ENCODE measurements at regions not wholly inside any gene's neighbourhood (a gene's known extent, or its start where the extent isn't known, plus 50 kb on each side); places are given as distances from the start of the nearest gene placed in this dataset.

- H3K79me2 ChIP-seq (ENCODE audit: control insufficient read depth, insufficient read depth, low read length) = no peaks in the 10 kb centered on the region
- H3K9me3 ChIP-seq (ENCODE audit: control insufficient read depth, low read depth, low read length) = no peaks in the 10 kb centered on the region
- H3K4me2 ChIP-seq (ENCODE audit: control insufficient read depth, extremely low read depth, insufficient read depth, low read depth, low read length) = no peak overlapping the region
- dilution Hi-C loops (cut with MboI; ENCODE audit: extremely low pct_ligation_motif_present, low sequenced_read_pairs) = no loop called here
- H3K36me3 ChIP-seq (ENCODE audit: control insufficient read depth in 2 of 2, extremely low read depth in 1 of 2, insufficient read depth in 2 of 2, low read length in 2 of 2) = no peaks in the 10 kb centered on the region
- H3K9me1 ChIP-seq (ENCODE audit: control insufficient read depth, extremely low read depth, insufficient read depth, low read length) = no peaks in the 10 kb centered on the region
- H3K4me1 ChIP-seq (ENCODE audit: control insufficient read depth, extremely low read depth, insufficient read depth, low read length) = no peaks in the 10 kb centered on the region
- H3K4me3 ChIP-seq (ENCODE audit: control insufficient read depth in 2 of 3, extremely low read depth in 1 of 3, insufficient read depth in 2 of 3, low read depth in 1 of 3, low read length in 3 of 3) = no peak overlapping the region
- DNase-seq (ENCODE audit: low read depth, low spot score) (no peak), FAIRE-seq (no peak)
- H4K20me1 ChIP-seq (ENCODE audit: control insufficient read depth, extremely low read depth, insufficient read depth, low read length) = no peaks in the 10 kb centered on the region
- no peak overlapping the region for H3K27ac ChIP-seq (ENCODE audit: control insufficient read depth, insufficient read depth, low read length)
- TF ChIP-seq CTCF (optimal IDR thresholded peaks at IDR 0.05 in 1 of 3, IDR thresholded peaks at IDR 0.05 in 1 of 3, conservative IDR thresholded peaks at IDR 0.05 in 1 of 3; ENCODE audit: extremely low read depth in 1 of 3, insufficient read depth in 2 of 3, low read length in 3 of 3) (no peak), EZH2 (IDR thresholded peaks at IDR 0.05; ENCODE audit: low read length) (no peak)
- no peak overlapping the region for H3K9ac ChIP-seq (ENCODE audit: control insufficient read depth, extremely low read depth, insufficient read depth, low read length)
- H2AFZ ChIP-seq (ENCODE audit: control insufficient read depth, low read length) = no peak overlapping the region
- H3K27me3 ChIP-seq (ENCODE audit: control insufficient read depth, extremely low read depth, insufficient read depth, low read length) = no peaks in the 10 kb centered on the region
These were observed 114.4 kb downstream of the GADD45G start for GRCh38 chr9:89719202-89719601.

DNA sequence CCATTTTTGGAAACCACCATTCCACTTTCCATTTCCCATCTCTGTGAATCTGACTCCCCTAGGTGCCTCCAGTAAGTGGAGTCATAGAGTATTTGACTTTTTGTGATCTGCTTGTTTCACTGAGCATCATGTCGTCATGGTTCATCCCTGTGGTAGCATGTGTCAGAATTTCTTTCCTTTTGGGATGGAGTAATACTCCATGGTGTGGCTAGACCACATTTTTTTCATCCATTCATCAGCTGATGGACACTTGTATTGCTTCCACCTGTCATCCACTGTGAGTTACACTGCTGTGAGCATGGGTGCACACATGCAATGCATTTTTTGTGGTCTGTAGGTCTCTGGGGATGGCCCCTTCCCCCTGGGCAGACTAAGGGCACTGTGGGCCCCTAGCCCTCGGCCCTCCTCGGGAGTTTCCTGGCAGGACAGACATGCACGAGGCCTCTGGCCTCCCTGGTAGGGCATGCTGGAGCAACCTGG lies 115.9 kb downstream of the GADD45G start:
- no peak for FAIRE-seq
- H3K27me3 ChIP-seq (ENCODE audit: control insufficient read depth, extremely low read depth, insufficient read depth, low read length) = no peaks in the 10 kb centered on the region
- dilution Hi-C loops (cut with MboI; ENCODE audit: extremely low pct_ligation_motif_present, low sequenced_read_pairs) = no loop called here

More for the DNA sequence above, 115.9 kb downstream of the GADD45G start:
- no peak overlapping the region for H3K4me2 ChIP-seq (ENCODE audit: control insufficient read depth, extremely low read depth, insufficient read depth, low read depth, low read length)
- no peak overlapping the region for H3K9ac ChIP-seq (ENCODE audit: control insufficient read depth, extremely low read depth, insufficient read depth, low read length)
- H2AFZ ChIP-seq (ENCODE audit: control insufficient read depth, low read length) = no peak overlapping the region
- no peak overlapping the region for H3K27ac ChIP-seq (ENCODE audit: control insufficient read depth, insufficient read depth, low read length)
- no peaks in the 10 kb centered on the region for H3K36me3 ChIP-seq (ENCODE audit: control insufficient read depth in 2 of 2, extremely low read depth in 1 of 2, insufficient read depth in 2 of 2, low read length in 2 of 2)
- no peaks in the 10 kb centered on the region for H4K20me1 ChIP-seq (ENCODE audit: control insufficient read depth, extremely low read depth, insufficient read depth, low read length)
- no peaks in the 10 kb centered on the region for H3K4me1 ChIP-seq (ENCODE audit: control insufficient read depth, extremely low read depth, insufficient read depth, low read length)
- no peak for DNase-seq (ENCODE audit: low read depth, low spot score)
- H3K9me3 ChIP-seq (ENCODE audit: control insufficient read depth, low read depth, low read length) = no peaks in the 10 kb centered on the region
- TF ChIP-seq EZH2 (IDR thresholded peaks at IDR 0.05; ENCODE audit: low read length) (no peak), CTCF (optimal IDR thresholded peaks at IDR 0.05 in 1 of 3, IDR thresholded peaks at IDR 0.05 in 1 of 3, conservative IDR thresholded peaks at IDR 0.05 in 1 of 3; ENCODE audit: extremely low read depth in 1 of 3, insufficient read depth in 2 of 3, low read length in 3 of 3) (no peak)
- no peaks in the 10 kb centered on the region for H3K9me1 ChIP-seq (ENCODE audit: control insufficient read depth, extremely low read depth, insufficient read depth, low read length)
- no peaks in the 10 kb centered on the region for H3K79me2 ChIP-seq (ENCODE audit: control insufficient read depth, insufficient read depth, low read length)
- H3K4me3 ChIP-seq (ENCODE audit: control insufficient read depth in 2 of 3, extremely low read depth in 1 of 3, insufficient read depth in 2 of 3, low read depth in 1 of 3, low read length in 3 of 3) = no peak overlapping the region

Data from keratinocyte (primary cell).